T1000 (cell line): ENCODE measurements at regions not wholly inside any gene's neighbourhood (a gene's known extent, or its start where the extent isn't known, plus 50 kb on each side); places are given as distances from the start of the nearest gene placed in this dataset.
"Not testable (repeated sequence)": the region's sequence is repeated elsewhere in the genome, so short reads cannot be mapped to it uniquely, and the experiment has no call there.

Source experiments
- DNase-seq: peaks from one replicate; lab custom pipeline; 2025; ENCODE audit warnings: mixed read lengths; lab: John Stamatoyannopoulos, UW

DNA sequence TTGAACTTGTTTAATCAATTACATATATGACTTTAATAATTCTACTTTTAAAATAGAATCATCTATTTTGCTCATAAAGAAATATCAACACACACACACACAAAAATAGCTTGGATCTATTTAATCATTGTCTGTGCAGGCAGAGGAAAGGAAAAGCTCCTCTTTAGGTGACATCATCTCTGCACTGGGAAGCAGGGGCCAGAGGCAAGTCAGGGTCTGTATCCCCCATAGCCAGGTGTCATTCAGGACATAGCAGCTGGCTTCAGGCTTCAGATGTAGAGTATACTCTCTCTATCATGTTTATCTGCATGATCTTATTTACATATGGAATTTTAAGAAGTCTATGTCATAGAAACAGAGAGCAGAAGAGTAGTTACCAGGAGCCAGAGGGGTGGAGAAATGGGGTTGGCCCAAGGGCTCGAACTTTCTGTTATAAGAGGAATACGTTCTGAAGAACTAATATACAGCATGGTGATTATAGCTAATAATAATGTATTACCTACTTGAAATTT is 110.4 kb upstream of the LDB2 start:
- no peak for DNase-seq

DNA sequence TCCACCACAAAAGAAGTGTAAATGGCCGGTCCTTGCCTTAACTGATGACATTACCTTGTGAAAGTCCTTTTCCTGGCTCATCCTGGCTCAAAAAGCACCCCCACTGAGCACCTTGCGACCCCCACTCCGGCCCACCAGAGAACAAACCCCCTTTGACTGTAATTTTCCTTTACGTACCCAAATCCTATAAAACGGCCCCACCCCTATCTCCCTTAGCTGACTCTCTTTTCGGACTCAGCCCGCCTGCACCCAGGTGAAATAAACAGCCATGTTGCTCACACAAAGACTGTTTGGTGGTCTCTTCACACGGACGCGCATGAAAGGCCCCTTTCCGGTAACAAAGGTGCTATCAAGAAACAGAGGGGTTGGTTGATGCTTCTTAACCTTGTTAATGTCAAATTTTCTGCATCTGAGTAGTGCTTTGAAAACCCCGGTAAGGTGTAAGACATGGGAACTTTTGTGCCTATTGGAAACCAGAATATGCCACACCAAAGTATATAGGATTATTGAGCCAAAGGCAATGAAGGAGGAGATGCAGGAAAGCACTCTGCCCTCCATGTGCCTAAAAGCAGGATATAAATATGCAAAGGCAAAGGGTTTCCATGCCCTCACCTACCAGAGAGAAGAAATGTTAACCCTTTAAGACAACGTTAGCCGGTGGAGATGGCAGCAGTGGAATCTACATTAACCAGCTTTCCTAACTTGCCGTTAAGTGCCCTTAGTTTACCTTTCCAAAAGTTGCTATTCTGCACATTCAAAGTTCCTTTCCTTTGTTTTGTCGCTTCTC is 105.4 kb upstream of the LDB2 start:
- not testable (repeated sequence) for DNase-seq

DNA sequence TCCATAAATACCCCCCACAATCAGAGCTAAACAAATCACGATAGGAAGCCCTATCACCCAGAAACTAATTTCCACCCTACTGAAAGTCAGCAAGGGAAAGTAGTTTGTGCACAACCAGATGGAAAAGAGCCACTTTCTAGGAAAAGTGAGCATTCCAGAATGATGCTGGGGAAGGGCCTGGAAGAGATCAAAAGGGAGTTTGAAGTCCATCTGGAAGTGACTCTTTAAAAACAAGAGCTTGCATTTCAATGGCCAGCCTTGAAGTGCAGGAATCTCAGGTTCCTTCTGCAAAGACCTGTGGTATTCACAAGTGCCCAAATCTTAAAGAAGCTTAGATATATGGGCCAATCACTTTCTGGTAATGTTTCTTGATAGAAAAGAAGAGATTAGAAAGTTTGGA is 97.0 kb upstream of the LDB2 start:
- no peak for DNase-seq

DNA sequence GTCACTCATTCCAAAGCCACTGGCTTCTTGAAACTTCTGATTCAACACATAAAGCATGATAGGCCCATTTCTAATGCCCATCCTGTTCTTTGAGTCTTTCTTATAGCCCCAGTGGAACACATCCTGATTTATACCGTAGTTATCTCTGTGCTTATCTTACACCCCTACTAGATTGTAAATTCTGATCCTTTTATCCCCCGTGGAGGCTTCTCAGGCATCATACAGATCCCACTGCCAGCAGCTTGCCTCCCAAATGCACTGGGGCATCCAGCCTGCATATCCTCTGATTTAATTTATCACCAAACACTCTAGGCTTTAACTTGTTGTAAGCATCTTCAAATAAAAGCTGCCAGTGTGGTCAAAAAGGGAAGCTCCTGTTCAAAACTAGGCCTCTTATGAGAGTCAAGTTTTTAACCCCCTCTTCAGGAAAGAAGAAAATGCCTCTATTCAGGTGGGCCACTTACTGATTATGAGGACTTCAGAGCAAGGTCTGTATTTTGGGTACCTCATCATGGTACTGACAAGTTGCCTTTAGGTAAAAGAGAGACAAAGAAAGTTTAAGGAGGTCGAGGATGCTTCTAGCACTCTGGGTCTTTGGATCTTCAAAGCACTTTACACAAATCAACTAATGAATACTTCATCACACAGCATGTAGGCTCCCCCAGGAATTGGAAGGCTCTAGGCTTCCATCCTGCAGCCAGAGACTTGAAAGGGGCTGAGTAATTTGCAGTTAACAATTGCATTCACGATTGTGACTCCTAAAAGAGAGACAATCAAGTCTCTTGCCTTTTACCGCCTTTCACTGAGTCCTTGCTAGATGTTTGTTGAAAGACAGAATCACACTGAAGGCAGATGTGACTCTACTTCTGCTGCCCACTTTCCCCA is 95.8 kb upstream of the LDB2 start:
- no peak for DNase-seq

DNA sequence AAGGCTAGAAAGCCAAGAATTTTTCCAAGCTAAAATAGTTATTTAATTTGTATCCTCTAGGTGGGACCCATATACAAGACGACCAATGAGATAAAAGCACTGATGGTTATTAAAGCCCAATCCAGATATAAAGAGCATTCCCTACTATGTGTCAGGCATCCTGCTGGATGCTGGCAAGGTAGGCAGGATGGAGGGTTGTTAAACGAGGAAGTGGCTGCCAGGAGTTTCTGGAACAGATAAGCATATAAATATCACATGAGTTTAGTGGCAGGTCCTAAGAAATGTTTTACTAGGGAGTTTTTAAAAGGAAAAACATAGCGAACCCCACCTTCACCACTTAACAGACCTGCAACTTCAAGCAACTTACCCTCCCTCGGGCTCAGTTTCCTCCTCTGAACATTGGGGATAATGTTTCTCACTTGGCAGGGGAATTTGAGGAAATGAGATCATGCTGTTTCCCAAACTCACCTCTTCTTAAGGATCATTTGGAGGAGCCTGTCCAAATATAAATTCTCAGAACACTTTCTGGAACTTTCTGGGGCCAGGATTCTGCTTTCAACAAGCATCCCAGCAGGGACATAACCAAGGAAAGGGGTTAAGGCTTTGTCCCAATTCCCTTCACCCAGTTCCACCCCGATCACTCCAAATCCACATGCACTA is 94.3 kb upstream of the LDB2 start:
- no peak for DNase-seq

DNA sequence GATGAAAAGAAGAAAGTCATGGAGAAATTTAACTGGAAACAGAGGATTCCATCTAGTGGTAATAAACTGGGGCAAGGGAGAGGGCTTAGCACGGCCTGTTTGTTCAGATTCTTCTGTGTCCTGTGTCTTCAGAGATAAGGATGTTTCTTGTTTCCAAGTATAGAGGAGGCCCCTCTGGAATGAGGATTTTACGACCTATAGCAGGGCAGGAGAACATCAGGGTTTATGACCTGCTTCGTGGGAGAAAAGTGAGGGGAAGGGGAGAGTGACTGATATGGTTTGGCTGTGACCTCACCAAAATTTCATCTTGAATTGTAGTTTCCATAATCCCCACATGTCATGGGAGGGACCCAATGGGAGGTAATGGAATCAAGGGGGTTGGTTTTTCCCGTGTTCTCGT is 93.0 kb upstream of the LDB2 start:
- DNase-seq: no peak

DNA sequence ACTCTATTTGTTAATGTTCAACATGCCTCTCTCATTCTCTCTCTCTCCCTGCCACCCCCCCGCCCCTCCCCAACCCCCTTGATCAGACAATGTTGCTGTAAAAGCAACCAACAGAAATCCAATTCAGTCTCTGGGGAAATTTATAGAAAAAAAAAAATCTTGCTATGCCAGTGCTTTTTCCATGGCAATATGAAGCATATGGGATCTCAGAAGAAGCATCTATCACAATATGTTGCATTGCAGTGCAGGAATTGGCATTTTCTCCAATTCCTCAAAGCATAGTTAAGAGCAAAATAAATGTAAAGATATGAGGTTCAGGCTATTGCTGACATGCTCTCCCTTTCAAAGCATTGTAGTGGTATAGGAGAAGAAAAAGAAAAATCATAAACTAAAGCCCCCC is 90.9 kb upstream of the LDB2 start:
- DNase-seq: no peak

DNA sequence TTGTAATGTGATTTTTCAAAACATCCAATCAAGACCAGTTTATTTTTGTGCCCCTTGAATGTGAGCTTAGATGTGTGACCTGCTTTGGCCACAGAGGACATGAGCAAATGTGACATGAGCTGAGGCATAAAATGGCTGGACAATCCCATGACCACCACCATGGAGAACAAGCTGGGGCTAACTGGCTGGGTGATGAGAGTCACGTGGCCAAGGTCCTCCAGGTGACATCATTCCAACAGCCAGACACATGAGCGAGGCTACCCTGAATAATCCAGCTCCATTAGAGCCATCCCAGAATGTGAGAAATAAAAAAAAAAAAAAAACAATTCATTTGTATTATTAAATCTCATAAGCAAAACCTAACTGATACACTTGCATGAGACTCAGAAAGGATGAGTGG is 90.4 kb upstream of the LDB2 start:
- DNase-seq: no peak

DNA sequence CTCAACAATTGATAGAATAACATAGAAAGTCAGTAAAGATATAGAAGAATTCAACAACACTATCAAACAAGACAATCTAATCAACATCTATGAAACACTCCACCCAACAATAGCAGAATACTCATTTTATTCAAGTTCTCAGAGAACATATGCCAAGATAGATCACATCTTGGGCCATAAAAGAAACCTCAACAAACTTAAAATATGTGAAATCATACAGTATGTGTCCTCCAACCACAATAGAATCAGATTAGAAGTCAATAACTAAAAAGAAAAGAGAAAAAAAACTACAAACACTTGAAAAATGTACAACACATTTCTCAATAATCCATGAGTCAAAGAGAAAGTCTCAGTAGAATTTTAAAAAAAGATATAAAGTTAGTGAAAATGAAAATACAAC is 78.6 kb upstream of the LDB2 start:
- no peak for DNase-seq

DNA sequence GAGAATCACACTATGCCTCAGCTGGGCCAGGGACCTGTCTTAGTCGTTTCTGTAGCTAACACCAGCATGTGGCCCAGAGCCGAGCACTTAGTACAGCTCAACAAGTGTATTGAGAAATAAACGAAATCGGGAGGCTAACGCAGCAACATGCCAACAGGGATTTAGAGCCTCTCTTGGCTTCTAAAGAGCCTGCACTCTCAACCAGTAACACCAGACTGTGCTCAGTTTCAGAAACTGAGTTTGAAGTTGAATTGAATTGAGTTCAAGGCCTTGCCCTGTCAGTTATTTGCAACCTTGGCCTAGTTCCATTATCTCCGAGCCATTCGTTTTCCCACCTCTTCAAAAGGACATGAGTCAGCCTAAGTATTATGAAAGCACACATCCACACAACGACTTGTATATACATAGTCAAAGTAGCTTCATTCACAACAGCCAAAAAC is 71.3 kb upstream of the LDB2 start:
- no peak for DNase-seq

DNA sequence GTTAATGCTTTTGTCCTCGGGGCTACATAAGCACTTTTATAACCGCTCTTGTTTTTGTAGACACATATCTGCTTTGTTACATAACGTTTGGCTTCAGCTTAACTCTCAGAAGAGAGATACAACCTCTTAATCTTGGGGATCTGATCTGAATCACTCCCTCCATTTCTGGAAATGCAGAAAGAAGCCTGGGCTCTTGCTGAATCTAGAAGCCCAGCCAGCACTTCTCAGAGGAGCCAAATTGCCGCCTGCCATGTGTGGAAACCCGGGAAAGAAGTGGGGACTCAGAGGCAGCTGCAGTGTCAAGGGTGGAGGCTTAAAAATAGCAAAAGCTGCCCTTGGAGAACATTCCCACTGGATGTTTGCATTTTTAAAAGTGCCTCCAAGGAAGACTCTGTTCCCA is 69.3 kb upstream of the LDB2 start:
- DNase-seq: no peak

DNA sequence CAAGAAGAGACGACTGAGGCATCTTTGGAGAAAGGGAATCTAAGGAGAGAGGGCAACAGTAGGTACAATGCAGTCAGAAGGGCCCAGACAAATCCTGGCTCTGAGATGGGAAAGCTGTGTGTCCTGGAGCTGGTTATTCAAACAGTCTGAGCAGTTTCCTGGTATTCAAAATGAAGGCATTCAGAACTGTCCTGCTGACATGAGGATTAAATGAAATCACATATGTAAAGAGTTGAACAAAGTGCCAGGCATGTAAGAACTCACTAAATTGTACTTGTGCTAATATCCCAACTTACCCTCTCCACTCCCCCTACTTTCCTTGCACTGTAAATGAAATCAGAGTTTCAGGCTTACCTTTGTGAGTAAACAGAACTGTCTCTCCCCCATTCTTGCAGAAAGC is 60.9 kb upstream of the LDB2 start:
- no peak for DNase-seq

DNA sequence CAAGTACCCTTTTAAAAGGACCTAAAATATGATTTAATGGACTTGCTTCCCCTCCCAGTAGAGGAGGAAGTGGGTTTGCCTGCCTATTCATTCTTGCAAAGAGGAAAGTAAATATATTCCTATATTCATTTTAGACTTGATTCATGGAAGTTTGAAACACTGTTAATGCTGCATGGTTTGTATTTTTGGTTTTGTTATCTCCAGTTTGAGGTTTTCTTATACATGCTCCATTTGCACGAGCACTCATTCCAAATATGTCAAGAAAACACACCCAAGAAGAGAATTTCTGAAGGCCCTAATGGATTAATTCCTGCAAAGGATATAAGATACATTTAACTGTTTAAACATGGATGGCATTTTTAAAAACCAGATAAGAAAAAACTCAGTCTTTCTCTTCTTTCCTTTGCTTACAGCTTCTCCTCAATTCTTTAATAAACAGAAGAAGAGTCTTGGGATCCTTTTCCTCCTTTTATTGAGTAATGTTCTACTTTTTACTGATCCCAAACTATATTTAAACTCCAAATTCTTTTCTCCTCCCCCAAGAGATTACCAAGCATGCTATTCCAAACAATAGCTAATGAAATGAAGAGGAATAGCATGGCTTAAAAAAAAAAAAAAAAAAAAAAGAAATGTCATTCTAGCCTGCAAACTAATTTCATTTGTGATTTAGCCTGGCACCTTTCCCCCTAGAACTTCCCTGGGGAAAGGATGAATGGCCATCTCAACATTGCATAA is 54.6 kb upstream of the LDB2 start:
- DNase-seq: no peak

DNA sequence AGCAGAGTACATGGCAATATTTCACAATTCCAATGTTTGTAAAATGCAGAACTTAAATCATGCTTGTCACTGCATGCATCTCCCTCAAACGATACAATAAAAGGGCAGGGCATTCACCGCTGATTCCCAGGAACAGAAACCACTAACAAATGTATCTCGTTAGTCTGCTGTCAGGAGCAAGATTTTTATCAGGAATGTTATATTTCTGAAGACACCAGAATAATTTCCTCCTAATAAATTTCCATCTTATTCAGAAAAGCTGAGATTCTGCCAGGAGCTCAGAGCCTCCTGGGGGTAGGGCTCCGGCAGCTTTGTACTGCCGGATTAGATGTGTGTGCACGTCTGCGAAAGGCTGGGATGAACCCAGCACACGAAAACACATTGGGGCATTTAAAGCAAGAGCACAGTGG is 54.0 kb upstream of the LDB2 start:
- DNase-seq: no peak
